IMR-90 (cell line): ENCODE measurements at regions not wholly inside any gene's neighbourhood (a gene's known extent, or its start where the extent isn't known, plus 50 kb on each side); places are given as distances from the start of the nearest gene placed in this dataset.

Source experiments
- MAFK ChIP-seq: IDR thresholded peaks from 2 replicates; pipeline ENCODE4 v1.6.1; 2012; ENCODE audit warnings: low read depth, low read length, improper control_type of control experiment
- MXI1 ChIP-seq: IDR thresholded peaks from 2 replicates; pipeline ENCODE4 v1.6.1; 2012; ENCODE audit warnings: low read depth, mild to moderate bottlenecking, low read length, moderate library complexity, borderline replicate concordance
- POLR2A ChIP-seq: IDR thresholded peaks from 2 replicates; pipeline ENCODE4 v1.6.1; 2012; ENCODE audit warnings: mild to moderate bottlenecking, low read depth, low read length
- RAD21 ChIP-seq: IDR thresholded peaks from 2 replicates; pipeline ENCODE4 v1.6.1; 2012; ENCODE audit warnings: low read length, improper control_type of control experiment
- RCOR1 ChIP-seq: IDR thresholded peaks from 2 replicates; pipeline ENCODE4 v1.6.1; 2012; ENCODE audit warnings: mild to moderate bottlenecking, low read length, improper control_type of control experiment; ENCODE audit not compliant: insufficient replicate concordance
- RFX5 ChIP-seq: IDR thresholded peaks from 2 replicates; pipeline ENCODE4 v1.8.0; 2012; ENCODE audit warnings: low read depth, mild to moderate bottlenecking, low read length, moderate library complexity
- TF ChIP-seq, protein P1 (sequence below): fragments of 150-350 bp; IDR thresholded peaks from 2 replicates; pipeline ENCODE4 v1.6.1; 2017; ENCODE audit warnings: mild to moderate bottlenecking, antibody characterized with exemption, low read length, low read depth
- TF ChIP-seq, protein P2 (sequence below): conservative IDR thresholded peaks from 2 replicates; pipeline ENCODE4 v1.5.1; 2012; ENCODE audit warnings: mild to moderate bottlenecking, low read depth, low read length, improper control_type of control experiment

DNA sequence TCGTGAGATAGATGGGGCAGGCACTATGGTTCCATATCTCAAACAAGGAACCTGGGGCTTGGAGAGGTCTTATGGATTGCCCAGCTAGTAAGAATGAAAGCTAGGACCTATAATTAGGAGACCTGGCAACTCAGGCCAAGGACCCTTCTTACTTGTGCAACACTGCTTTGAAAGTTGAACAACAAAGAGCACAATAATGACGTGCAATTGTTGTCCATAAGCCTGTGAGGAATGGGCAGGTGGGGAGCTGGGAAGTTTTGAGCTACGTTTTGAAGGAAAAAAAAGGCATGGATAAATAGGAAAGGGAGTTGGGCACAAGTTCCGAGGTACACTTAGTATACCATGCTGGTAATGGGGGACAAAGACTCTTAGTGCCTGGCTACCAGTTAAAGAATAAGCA is 104.3 kb downstream of the HS3ST3B1 start:
- TF ChIP-seq RCOR1 (no peak), RAD21 (no peak), POLR2A (no peak), MXI1 (no peak), MAFK (no peak), RFX5 (no peak)
- TF ChIP-seq, protein P1, sequence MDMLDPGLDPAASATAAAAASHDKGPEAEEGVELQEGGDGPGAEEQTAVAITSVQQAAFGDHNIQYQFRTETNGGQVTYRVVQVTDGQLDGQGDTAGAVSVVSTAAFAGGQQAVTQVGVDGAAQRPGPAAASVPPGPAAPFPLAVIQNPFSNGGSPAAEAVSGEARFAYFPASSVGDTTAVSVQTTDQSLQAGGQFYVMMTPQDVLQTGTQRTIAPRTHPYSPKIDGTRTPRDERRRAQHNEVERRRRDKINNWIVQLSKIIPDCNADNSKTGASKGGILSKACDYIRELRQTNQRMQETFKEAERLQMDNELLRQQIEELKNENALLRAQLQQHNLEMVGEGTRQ: no peak
- TF ChIP-seq, protein P2, sequence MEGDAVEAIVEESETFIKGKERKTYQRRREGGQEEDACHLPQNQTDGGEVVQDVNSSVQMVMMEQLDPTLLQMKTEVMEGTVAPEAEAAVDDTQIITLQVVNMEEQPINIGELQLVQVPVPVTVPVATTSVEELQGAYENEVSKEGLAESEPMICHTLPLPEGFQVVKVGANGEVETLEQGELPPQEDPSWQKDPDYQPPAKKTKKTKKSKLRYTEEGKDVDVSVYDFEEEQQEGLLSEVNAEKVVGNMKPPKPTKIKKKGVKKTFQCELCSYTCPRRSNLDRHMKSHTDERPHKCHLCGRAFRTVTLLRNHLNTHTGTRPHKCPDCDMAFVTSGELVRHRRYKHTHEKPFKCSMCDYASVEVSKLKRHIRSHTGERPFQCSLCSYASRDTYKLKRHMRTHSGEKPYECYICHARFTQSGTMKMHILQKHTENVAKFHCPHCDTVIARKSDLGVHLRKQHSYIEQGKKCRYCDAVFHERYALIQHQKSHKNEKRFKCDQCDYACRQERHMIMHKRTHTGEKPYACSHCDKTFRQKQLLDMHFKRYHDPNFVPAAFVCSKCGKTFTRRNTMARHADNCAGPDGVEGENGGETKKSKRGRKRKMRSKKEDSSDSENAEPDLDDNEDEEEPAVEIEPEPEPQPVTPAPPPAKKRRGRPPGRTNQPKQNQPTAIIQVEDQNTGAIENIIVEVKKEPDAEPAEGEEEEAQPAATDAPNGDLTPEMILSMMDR: no peak
